Urinary bladder (tissue), 3 donors: ENCODE measurements at regions not wholly inside any gene's neighbourhood (a gene's known extent, or its start where the extent isn't known, plus 50 kb on each side); places are given as distances from the start of the nearest gene placed in this dataset.
"Not testable (repeated sequence)": the region's sequence is repeated elsewhere in the genome, so short reads cannot be mapped to it uniquely, and the experiment has no call there.

Experiments used
- DNase-seq: peaks from one replicate; pipeline ENCODE4 v3.0.0-alpha.2; 2015; ENCODE audit errors: extremely low spot score
- H3K27ac ChIP-seq: one replicate; pipeline ENCODE4 v1.5.1; 2013; ENCODE audit warnings: low read depth, mild to moderate bottlenecking, moderate library complexity
- H3K36me3 ChIP-seq: one replicate; pipeline ENCODE4 v1.6.1; 2013; ENCODE audit warnings: mild to moderate bottlenecking, moderate library complexity; ENCODE audit not compliant: insufficient read depth
- H3K4me1 ChIP-seq: one replicate; pipeline ENCODE4 v1.6.1; 2013; ENCODE audit warnings: mild to moderate bottlenecking, moderate library complexity; ENCODE audit not compliant: insufficient read depth
- H3K4me3 ChIP-seq: one replicate; pipeline ENCODE4 v1.5.1; 2013; ENCODE audit warnings: low read depth, low read length
- WGBS: extraction: QIAGEN DNeasy Blood & Tissue Kit; methylation state at CpG from one replicate; pipeline ENCODE4 v1.1.7; 2013; 5-methylcytosine and 5-hydroxymethylcytosine counted together
- donor health status: healthy with polysubstance abuse.
- donor health status: healthy.

DNA sequence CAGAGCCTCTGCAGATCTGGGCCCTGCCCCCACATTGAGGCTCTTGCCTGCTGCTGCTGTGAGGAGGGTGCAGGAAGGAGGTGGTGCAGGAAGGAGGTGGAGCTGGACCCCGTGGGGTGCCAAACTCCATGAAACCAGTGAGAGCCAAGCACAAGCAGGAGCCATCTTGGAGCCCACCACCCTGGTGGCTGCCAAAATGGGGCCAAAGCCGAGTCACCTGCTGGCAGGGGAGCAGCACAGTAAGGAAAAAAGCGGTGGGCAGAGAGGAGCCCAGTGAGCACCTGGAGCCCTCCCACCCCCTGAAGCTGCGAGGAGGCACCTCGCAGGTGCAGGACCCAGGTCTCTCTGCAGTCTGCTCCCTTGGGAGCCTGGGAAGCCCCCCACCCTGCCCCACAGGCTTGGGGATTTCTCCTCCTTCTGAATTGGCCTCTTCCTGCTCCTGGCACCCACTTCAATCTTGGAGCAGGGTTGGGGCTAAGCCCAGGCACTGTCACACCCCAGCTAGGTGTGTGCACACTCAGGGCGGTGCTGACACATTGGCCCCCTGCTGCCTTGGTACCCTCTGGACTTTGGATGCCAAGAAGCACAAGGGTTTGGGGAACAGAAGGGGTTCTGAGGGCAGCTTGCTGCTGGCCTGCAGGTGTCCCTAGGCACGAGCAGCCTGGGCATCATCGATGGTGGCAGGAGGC is 245.4 kb upstream of the LRRTM4 start:
- H3K27ac ChIP-seq = no peak overlapping the region
- H3K4me1 ChIP-seq = no peaks in the 10 kb centered on the region
- no peaks in the 10 kb centered on the region for H3K36me3 ChIP-seq
- no peak overlapping the region for H3K4me3 ChIP-seq
- no peak for DNase-seq
- WGBS = 89% methylated on average over 8 of the region's 8 CpGs

- Histone ChIP-seq H3K4me1 (no peaks in the 10 kb centered on the region), H3K4me3 (no peak overlapping the region), H3K36me3 (no peaks in the 10 kb centered on the region), H3K27ac (no peak overlapping the region)
- WGBS = 82% methylated on average over 3 of the region's 3 CpGs
- DNase-seq = no peak
Measured at GRCh38 chr2:77768508-77768907, 246.3 kb upstream of the LRRTM4 start.

- Histone ChIP-seq H3K4me1 (no peaks in the 10 kb centered on the region), H3K4me3 (no peak overlapping the region), H3K27ac (no peak overlapping the region), H3K36me3 (no peaks in the 10 kb centered on the region)
- no peak for DNase-seq
Measured at GRCh38 chr2:77778917-77779316, 256.7 kb upstream of the LRRTM4 start.

DNA sequence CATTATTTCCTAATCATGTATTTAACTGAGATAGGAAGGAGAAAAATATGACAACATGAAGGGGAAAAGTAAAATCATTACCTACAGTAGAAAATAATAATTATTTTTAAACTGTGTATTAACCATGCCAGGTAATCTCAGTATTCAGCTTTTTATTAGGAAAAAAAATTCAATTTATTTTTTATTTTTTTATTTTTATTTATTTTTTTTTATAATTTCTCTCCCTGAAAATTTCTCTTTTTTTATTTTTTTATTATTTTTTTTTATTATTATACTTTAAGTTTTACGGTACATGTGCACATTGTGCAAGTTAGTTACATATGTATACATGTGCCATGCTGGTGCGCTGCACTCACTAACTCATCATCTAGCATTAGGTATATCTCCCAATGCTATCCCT is 271.3 kb upstream of the LRRTM4 start:
- not testable (repeated sequence) for H3K4me1 ChIP-seq, H3K27ac ChIP-seq, H3K4me3 ChIP-seq, H3K36me3 ChIP-seq, DNase-seq
- WGBS = over 99% methylated on average over 2 of the region's 2 CpGs

DNA sequence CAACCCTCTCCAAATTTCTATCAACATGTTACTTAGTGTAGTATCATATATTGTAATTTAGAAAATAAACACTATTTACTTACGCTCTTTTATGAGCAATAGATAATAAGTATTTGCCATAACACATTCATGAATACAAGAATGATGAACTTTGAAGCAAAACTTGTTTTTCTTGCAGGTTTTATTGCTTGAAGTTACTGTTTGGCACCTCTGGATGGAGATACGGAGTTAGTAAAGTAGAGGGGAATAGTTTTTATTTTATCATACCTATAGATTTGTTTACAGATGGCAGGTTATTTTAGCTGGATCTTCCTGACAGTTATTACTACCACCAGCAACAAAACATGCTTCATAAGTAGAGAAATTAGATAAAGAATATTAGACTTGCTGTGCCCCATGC is 274.2 kb upstream of the LRRTM4 start:
- Histone ChIP-seq H3K27ac (no peak overlapping the region), H3K4me1 (no peaks in the 10 kb centered on the region), H3K4me3 (no peak overlapping the region), H3K36me3 (no peaks in the 10 kb centered on the region)
- 76% methylated on average over 2 of the region's 2 CpGs for WGBS
- DNase-seq = no peak

DNA sequence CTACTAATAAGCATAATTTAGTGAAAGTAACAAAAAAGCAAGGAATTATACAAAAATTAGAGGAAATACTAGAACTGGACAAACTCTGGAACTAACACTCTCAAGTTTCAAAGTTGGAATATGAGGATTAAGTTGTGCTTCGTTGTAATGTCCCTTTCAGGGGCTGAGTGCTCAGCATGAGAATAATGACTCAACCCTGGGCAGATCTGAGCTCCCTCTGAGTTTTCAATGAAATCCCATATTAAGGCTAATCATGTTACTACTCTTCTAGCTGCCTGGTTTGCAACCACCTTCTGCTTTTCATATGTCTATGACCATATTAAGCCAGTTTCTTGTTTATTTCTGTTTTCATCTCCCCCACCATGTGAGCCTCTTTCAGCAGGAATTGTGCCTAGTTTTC is 274.9 kb upstream of the LRRTM4 start:
- Histone ChIP-seq H3K36me3 (no peaks in the 10 kb centered on the region), H3K4me1 (no peaks in the 10 kb centered on the region), H3K27ac (no peak overlapping the region), H3K4me3 (no peak overlapping the region)
- no peak for DNase-seq
- WGBS = 31% methylated on average over 1 of the region's 1 CpG

- Histone ChIP-seq H3K4me1 (no peaks in the 10 kb centered on the region), H3K27ac (no peak overlapping the region), H3K36me3 (no peaks in the 10 kb centered on the region), H3K4me3 (no peak overlapping the region)
- no peak for DNase-seq
Measured at GRCh38 chr2:77800410-77800809, 278.2 kb upstream of the LRRTM4 start.

DNA sequence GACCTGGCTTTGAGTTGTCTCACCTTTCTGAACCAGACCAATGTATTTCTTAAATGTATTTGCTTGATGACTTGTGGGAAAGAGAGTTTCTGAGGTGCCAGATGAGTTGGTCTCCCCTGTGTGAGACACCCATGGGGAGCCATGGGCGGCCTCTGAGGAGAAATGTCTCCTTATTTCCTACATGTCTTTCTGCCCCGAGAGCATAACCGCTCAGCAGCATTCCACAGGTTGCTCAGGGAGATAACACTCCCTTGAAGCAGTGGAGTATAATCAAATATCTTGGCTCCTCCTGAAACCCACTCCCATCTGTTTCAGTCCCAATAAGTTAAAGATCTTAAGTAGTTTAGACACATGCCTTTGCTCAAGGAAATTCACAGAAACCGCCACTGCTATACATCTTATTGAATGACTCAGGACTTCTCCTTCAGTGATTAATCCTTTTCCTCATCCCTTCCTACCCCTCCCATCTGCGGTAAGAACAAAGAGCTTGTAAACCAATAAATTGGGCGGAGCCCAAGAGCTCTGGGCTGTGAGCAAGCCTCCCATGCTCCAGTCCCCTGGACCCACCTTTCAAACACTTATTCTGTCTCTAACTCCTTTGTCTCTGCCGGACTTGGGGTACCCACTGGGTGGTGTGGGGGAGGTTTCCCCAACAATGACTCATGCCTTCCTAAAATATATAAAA is 285.5 kb upstream of the LRRTM4 start:
- DNase-seq = peak; percentile 13
- Histone ChIP-seq H3K27ac (no peak overlapping the region), H3K4me3 (no peak overlapping the region), H3K36me3 (no peaks in the 10 kb centered on the region), H3K4me1 (no peaks in the 10 kb centered on the region)
- WGBS = 55% methylated on average over 7 of the region's 7 CpGs

GRCh38 chr2:77808599-77808998 is 286.4 kb upstream of the LRRTM4 start:
- Histone ChIP-seq H3K4me3 (no peak overlapping the region), H3K27ac (no peak overlapping the region), H3K4me1 (no peaks in the 10 kb centered on the region), H3K36me3 (no peaks in the 10 kb centered on the region)
- WGBS = 94% methylated on average over 6 of the region's 6 CpGs
- no peak for DNase-seq

GRCh38 chr2:77813599-77813998 is 291.4 kb upstream of the LRRTM4 start:
- no peaks in the 10 kb centered on the region for H3K4me1 ChIP-seq
- no peak overlapping the region for H3K27ac ChIP-seq
- no peak for DNase-seq
- no peaks in the 10 kb centered on the region for H3K36me3 ChIP-seq
- no peak overlapping the region for H3K4me3 ChIP-seq

DNA sequence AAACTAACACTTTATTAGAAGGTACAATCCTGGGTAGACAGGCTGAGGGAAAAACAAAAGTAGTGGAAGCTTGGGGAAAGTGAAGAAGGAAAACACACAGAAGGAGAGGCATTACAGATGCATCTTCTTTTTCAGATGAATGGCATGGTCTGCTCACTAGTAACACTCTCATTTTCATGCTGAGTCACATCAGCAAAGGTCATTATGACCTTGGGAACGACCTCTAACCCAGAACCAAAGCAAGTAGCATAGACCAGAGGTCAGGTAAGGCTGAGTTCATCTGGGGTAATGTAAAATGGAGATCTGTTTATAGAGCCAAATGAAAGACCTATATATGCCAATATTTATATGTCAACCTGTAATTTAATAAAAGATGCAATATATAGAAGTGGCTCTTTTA is 294.4 kb upstream of the LRRTM4 start:
- H3K27ac ChIP-seq = no peak overlapping the region
- no peak for DNase-seq
- H3K4me3 ChIP-seq = no peak overlapping the region
- H3K4me1 ChIP-seq = no peaks in the 10 kb centered on the region
- no peaks in the 10 kb centered on the region for H3K36me3 ChIP-seq
- 55% methylated on average over 1 of the region's 1 CpG for WGBS

DNA sequence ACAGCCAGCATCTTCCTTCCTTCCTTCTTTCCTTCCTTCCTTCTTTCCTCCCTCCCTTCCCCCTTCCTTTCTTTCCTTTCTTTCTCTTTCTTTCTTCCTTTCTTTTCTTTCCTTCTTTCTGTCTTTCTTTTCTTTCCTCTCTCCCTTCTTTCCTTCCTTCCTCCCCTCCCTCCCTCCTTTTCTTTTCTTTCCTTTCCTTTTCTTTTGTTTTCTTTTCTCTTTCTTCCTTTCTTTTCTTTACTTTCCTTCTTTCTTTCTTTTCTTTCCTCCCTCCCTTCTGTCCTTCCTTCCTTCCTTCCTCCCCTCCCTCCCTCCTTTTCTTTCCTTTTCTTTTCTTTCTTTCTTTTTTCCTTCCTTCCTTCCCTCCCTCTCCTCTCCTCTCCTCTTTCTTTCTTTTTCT is 296.0 kb upstream of the LRRTM4 start:
- Histone ChIP-seq H3K36me3 (no peaks in the 10 kb centered on the region), H3K4me3 (no peak overlapping the region), H3K4me1 (no peaks in the 10 kb centered on the region), H3K27ac (no peak overlapping the region)
- DNase-seq = no peak

- no peak overlapping the region for H3K27ac ChIP-seq
- no peaks in the 10 kb centered on the region for H3K4me1 ChIP-seq
- WGBS = 67% methylated on average over 2 of the region's 2 CpGs
- H3K36me3 ChIP-seq = no peaks in the 10 kb centered on the region
- no peak for DNase-seq
- no peak overlapping the region for H3K4me3 ChIP-seq
Measured at GRCh38 chr2:77823028-77823427, 300.9 kb upstream of the LRRTM4 start.

DNA sequence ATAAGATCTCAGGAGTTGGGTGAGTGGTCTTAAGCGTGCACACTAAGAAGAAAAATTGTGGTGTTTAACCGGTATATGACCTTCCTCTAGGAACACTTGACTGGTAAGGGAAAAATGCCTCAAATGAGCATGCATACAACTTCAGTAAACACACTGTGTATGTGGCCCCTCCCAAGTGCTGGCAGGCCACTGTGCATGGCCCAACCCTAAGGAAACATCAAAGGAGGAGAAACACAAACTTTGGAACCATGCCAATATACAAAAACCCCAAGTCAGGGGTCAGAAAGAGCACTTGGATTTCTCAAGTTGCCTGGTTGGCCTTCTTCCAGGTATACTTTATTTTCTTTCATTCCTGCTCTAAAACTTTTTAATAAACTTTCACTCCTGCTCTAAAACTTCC is 308.9 kb upstream of the LRRTM4 start:
- Histone ChIP-seq H3K4me3 (no peak overlapping the region), H3K36me3 (no peaks in the 10 kb centered on the region), H3K27ac (no peak overlapping the region), H3K4me1 (no peaks in the 10 kb centered on the region)
- no peak for DNase-seq
- 91% methylated on average over 2 of the region's 2 CpGs for WGBS

DNA sequence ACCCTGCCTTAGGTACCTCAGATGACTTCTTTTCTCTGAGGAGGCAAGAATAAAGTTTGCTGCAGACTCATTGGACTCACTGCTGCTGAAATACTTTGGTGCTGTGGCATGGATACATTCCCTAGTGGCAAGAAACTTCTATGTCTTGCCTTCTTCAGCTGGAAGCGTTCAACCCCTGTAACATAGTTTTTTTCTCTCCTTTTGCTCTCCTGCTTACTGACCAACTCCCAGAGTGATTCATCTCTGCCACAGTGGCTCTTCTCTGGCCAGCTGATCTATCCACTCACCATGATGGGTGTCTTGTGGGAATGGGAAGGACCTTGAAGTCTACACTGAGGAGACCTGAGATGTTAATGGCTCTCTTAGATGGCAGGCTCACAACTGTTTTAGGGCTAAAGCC is 309.3 kb upstream of the LRRTM4 start:
- Histone ChIP-seq H3K4me3 (no peak overlapping the region), H3K36me3 (no peaks in the 10 kb centered on the region), H3K4me1 (no peaks in the 10 kb centered on the region), H3K27ac (no peak overlapping the region)
- 93% methylated on average over 1 of the region's 1 CpG for WGBS
- DNase-seq = no peak
